ENCODE measurements at regions not wholly inside any gene's neighbourhood (a gene's known extent, or its start where the extent isn't known, plus 50 kb on each side); places are given as distances from the start of the nearest gene placed in this dataset.

DNA sequence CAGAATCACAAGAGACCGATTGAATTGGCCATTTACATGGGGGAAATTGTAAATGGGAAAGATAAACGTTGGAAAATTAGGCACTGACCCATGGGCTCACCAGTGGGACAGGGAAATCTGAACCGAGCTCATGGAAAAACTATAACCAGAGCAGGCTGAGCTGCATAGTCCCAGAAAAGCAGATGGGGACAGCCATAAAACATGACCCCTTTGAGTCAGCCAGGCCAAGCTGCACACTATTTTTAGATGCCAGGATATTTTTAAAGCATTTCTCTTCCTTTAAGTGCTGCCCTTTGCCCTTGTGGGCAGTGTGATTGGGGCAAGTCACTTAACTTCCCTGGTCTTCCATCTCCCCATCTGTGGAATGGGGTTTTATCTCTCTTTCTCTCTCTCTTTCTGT lies 184.1 kb downstream of the FOXD2 start:
- POLR2A ChIA-PET: no interaction called here
- CTCF ChIA-PET: no interaction called here

GRCh38 chr1:47622776-47623556 lies 185.1 kb downstream of the FOXD2 start:
- POLR2A ChIA-PET: no interaction called here
- CTCF ChIA-PET: no interaction called here

GRCh38 chr1:47623557-47623940 lies 185.7 kb downstream of the FOXD2 start:
- ChIA-PET POLR2A (no interaction called here), CTCF (no interaction called here)

GRCh38 chr1:47624531-47624930 lies 186.7 kb downstream of the FOXD2 start:
- POLR2A ChIA-PET: no interaction called here
- CTCF ChIA-PET: interaction anchor here (1.4 kb wide), 1 partner anchor 102 kb away, joined by 3 read pairs; no protein-coding TSS in a partner anchor

DNA sequence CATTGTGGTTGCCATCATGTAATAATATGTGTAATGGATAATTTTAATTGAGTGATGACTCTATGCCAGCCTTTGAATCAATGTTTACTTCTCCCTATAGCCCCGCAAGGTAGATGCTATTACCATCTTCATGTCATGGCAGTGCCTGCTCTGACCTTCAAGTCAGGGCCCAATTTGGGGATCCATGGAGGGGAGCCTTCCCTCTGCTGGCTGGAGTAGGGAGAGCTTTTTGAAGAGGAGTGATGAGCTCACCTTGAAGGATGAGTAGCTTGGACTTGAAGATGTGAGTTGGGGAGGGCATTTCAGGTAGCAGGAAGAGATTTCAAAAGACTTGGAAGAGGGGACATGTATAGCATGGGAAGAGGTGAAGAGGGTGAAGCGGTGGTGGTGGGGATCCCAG lies 189.2 kb downstream of the FOXD2 start:
- CTCF ChIA-PET: no interaction called here
- POLR2A ChIA-PET: no interaction called here

- ChIA-PET POLR2A (no interaction called here), CTCF (no interaction called here)
Measured at GRCh38 chr1:47627471-47628370, 189.9 kb downstream of the FOXD2 start.

DNA sequence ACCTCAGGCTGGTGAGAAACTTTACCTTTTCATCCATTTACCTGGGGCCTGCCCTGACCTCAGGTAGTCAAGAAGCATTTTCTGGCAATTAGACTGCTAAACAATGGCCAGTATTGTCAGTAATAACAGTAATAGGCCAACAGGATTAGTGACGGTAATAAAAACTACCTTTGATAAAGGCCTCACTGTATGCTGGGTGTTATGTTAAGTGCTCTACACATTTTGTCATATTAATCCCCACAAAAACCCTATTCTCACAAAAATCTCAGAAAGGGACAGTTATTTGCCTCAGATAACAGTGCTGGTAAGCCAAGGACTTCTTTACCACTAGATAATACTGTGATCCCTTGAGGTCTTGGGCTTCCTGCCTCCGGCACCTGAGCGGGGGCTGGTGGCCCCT lies 191.4 kb downstream of the FOXD2 start:
- ChIA-PET CTCF (no interaction called here), POLR2A (no interaction called here)

- ChIA-PET POLR2A (no interaction called here), CTCF (no interaction called here)
Measured at GRCh38 chr1:47630346-47630745, 192.5 kb downstream of the FOXD2 start.

- ChIA-PET CTCF (interaction anchor here (0.8 kb wide), 1 partner anchor 195 kb away, joined by 3 read pairs; no protein-coding TSS in a partner anchor), POLR2A (no interaction called here)
Measured at GRCh38 chr1:47631411-47631995, 193.7 kb downstream of the FOXD2 start.

DNA sequence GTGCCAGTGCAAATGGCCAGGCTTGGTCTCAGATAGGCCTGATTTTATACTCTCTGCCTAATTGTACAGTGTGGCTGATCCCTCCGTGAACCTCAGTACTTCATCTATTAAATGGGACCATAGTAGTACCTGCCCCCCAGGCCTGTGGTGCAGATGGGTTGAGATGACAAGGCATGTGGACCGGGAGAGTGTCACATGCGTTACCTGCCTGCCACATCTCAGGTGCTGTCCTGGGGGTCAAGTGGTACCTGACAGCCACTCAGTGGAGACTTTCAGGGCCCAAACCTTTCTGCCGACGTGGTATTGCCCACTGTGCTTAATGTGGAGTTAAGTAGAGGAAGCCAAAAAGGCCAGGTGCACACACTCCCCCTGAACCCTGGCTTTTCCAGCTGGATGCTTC lies 197.3 kb downstream of the FOXD2 start:
- POLR2A ChIA-PET: no interaction called here
- CTCF ChIA-PET: no interaction called here

GRCh38 chr1:47635597-47635996 lies 197.8 kb downstream of the FOXD2 start:
- ChIA-PET CTCF (no interaction called here), POLR2A (no interaction called here)

DNA sequence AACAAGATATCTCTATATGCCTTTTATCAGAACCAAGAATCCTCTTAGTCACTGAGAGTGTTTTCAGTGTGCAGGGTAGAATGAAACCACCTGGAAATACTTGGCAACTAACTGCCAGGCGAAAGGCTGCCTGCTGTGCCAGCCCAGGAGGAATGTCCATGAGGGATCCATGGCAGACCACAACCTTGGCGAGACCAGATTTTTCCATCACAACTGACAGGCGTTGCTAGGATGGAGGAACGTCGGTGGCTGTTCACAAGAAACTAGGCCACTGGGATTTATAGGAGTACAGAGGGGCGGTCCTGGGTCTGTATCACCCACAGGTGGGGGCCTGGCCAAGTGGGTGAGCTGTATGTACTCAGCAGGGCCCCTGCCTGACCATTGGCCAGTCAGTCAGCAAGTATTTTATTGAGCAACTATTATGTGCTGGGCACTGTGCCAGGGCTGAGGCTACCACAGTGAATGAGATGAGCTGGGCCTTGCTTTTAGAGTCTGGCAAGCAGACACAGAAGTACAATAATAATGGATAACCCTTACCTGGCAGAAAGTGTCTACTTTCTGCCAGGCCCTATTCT lies 199.4 kb downstream of the FOXD2 start:
- ChIA-PET POLR2A (no interaction called here), CTCF (interaction anchor here (0.9 kb wide), 1 partner anchor 199 kb away, joined by 4 read pairs; the partner anchor contains the start of gene FOXD2)

DNA sequence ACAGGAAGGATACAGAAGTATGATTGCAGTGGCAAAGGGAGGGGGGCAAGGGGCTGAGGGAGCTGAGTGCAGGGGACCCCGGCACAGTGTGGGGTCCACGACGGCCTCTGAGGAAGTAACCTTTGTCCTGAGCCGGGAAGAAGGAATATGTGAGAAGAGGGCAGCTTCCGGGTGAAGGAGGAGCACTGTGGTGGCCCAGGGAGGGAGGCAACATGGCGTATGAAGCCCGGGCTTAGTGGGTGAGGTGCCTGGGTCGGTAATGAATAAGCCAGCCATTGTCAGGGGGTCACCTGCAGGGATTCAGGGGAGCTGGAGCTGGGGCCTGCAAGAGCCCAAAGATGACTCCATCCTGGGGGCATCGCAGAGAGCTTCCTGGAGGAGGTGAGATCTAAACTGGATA lies 200.4 kb downstream of the FOXD2 start:
- CTCF ChIA-PET: interaction anchor here (0.9 kb wide), 1 partner anchor 200 kb away, joined by 4 read pairs; the partner anchor contains the start of gene FOXD2
- POLR2A ChIA-PET: no interaction called here

- POLR2A ChIA-PET: no interaction called here
Measured at GRCh38 chr1:47638713-47639112, 200.9 kb downstream of the FOXD2 start.

DNA sequence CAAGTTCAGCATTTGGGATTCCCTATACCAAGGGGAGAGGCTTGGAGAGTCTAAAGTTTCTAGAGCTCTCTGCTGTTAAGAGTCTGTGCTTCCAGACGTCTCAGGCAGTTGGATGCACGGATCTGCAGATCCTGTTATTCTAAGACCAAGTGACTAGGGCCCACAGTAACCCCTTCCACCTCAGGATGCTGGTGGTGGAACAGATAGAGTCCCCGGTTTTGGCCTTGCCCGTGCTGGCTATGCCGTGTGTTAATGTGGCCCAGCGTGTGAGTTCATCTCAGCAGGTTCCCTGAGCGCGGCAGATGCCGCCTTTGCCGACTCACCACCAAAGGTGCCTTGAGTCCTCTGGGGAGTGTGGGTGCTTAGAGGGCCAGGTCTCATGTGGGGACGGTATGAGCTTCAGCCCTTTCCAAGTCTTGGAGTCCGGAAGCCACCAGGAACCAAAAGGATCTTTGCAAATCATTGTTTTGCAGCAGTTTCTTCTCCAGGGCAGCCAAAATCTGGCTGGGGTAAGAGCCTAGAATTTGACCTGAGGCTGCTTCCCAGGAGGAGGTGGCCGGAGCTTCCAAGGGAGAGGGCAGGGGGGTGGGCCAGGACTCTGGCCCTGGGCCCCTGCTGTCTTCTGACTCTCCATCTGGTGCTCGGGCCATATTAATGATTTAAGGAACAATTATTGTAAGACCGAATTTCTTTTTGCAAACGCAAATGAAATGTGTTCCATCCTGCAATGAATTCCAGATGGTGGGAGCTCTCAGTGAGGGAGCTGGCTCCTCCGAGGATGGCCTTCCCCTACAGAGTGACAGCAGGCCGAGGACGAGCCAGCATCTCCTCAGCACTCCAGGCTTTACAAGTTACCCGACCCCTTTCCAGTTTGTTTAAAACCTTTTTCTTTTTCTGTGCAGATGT lies 205.7 kb downstream of the FOXD2 start:
- CTCF ChIA-PET: no interaction called here

More at GRCh38 chr1:47638713-47639112, 200.9 kb downstream of the FOXD2 start:
- CTCF ChIA-PET: no interaction called here

GRCh38 chr1:47644212-47644573 lies 206.3 kb downstream of the FOXD2 start:
- CTCF ChIA-PET: no interaction called here

More for the DNA sequence above, 205.7 kb downstream of the FOXD2 start:
- POLR2A ChIA-PET: no interaction called here

DNA sequence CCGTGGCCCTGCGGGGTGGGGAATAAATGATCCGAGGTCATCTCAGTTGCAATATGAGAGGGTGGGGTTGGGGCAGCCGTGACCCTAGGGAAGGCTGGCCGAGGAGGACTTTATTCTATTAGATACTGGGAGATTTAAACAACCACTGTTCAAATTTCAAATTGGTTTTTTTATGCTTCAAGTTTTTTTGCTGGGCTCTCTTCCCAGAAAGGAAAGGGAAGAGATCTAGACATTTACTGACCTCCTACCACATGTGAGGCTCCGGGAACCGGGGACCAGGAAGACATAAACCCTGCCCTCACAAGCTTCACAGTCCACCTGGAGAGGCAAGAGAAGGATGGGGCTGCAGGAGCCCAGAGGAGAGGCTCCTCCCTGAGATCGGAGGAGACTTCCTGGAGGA lies 207.3 kb downstream of the FOXD2 start:
- CTCF ChIA-PET: no interaction called here
- POLR2A ChIA-PET: no interaction called here

More at GRCh38 chr1:47644212-47644573, 206.3 kb downstream of the FOXD2 start:
- POLR2A ChIA-PET: no interaction called here

DNA sequence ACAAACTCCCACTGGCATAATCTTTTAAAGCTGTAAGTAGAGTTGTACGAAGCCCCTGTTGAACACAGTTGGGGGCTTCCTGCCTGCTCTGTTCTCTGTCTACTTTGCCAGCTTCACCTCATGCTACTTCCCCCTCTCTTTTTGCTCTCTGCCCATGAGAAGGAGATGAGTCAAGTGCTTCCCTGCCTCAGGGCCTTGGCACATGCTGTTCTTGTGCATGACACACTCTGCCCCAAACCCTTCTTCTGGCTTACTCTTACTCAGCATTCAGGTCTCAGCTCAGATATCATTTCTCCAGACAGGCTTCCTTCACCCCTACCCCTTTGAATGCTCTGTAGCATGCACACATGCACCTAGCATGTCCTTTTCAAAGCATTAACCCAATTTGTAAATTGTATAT lies 208.8 kb downstream of the FOXD2 start:
- ChIA-PET CTCF (no interaction called here), POLR2A (no interaction called here)

GRCh38 chr1:47647327-47647845 lies 209.5 kb downstream of the FOXD2 start:
- CTCF ChIA-PET: no interaction called here
- POLR2A ChIA-PET: no interaction called here
